Mesothelial cell of epicardium (in vitro differentiated cells): ENCODE measurements at regions not wholly inside any gene's neighbourhood (a gene's known extent, or its start where the extent isn't known, plus 50 kb on each side); places are given as distances from the start of the nearest gene placed in this dataset.

ENCODE experiments used
- DNase-seq, 2 experiments: peaks; one replicate each; pipeline ENCODE4 v3.0.0; 2021; ENCODE audit warnings: low spot score in 2 of 2; ENCODE audit not compliant: unreplicated experiment in 2 of 2
- H3K27ac Mint-ChIP-seq: 2 replicates; pipeline ENCODE4 v1.8.0; 2021; ENCODE audit warnings: mixed read lengths
- H3K27me3 Mint-ChIP-seq: 2 replicates; pipeline ENCODE4 v1.8.0; 2021; ENCODE audit warnings: low read depth, mixed read lengths
- H3K36me3 Mint-ChIP-seq: 2 replicates; pipeline ENCODE4 v1.8.0; 2021; ENCODE audit warnings: mixed read lengths
- H3K4me1 Mint-ChIP-seq: 2 replicates; pipeline ENCODE4 v1.8.0; 2021; ENCODE audit warnings: mixed read lengths
- H3K4me3 Mint-ChIP-seq: 2 replicates; pipeline ENCODE4 v1.8.0; 2021; ENCODE audit warnings: mild to moderate bottlenecking, moderate library complexity, mixed read lengths
- H3K9me3 Mint-ChIP-seq: 2 replicates; pipeline ENCODE4 v1.8.0; 2021; ENCODE audit warnings: mixed read lengths
- TF ChIP-seq, protein P1 (sequence below): fragments of 200-600 bp; sonication (generic); IDR thresholded peaks from one replicate; pipeline ENCODE4 v1.5.0; 2021; ENCODE audit warnings: antibody characterized with exemption; ENCODE audit not compliant: unreplicated experiment

DNA sequence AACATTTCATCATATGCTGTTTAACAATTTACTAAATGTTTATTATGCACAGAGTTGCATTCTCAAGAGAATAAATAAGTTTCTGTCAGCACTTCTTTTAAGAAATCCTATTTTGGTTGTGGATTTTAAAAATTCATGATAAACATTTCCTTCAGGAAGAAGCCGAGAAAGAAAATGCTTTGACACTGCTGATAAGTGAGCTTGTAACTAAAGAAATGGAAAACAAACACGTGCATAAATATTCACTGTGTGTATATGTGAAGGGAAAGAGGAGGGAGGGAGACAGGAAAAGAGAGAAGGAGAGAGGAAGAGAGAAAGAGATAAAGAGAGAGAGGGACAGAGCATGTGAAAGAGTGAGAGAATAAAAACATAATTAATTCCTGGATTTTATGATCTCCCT lies 1165.0 kb downstream of the DIAPH3 start:
- H3K9me3 Mint-ChIP-seq = peaks cover 12% of the 10 kb centered on the region

DNA sequence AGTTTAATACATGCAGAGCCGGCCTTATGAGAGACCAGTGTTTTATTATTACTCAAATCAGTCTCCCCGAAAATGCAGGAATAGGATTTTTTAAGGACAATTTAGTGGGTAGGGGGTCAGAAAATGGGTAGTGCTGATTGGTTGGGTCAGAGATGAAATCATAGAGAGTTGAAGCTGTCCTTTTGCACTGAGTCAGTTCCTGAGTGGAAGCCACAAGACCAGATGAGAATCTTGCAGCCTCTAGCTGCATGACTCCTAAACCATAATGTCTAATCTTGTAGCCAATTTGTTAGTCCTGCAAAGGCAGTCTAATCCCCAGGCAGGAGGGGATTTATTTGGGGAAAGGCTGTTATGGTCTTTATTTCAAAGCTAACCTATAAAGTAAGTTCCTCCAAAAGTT lies 1163.9 kb downstream of the DIAPH3 start:
- Mint-ChIP-seq H3K36me3 (no peaks in the 10 kb centered on the region), H3K27me3 (no peaks in the 10 kb centered on the region), H3K4me1 (peaks cover 13% of the 10 kb centered on the region), H3K9me3 (peaks cover 12% of the 10 kb centered on the region), H3K4me3 (no peak overlapping the region), H3K27ac (no peak overlapping the region)
- TF ChIP-seq, protein P1, sequence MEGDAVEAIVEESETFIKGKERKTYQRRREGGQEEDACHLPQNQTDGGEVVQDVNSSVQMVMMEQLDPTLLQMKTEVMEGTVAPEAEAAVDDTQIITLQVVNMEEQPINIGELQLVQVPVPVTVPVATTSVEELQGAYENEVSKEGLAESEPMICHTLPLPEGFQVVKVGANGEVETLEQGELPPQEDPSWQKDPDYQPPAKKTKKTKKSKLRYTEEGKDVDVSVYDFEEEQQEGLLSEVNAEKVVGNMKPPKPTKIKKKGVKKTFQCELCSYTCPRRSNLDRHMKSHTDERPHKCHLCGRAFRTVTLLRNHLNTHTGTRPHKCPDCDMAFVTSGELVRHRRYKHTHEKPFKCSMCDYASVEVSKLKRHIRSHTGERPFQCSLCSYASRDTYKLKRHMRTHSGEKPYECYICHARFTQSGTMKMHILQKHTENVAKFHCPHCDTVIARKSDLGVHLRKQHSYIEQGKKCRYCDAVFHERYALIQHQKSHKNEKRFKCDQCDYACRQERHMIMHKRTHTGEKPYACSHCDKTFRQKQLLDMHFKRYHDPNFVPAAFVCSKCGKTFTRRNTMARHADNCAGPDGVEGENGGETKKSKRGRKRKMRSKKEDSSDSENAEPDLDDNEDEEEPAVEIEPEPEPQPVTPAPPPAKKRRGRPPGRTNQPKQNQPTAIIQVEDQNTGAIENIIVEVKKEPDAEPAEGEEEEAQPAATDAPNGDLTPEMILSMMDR = no peak
- DNase-seq = no peak

More for the DNA sequence above, 1165.0 kb downstream of the DIAPH3 start:
- Mint-ChIP-seq H3K27me3 (no peaks in the 10 kb centered on the region), H3K4me3 (no peak overlapping the region), H3K4me1 (peaks cover 17% of the 10 kb centered on the region), H3K36me3 (no peaks in the 10 kb centered on the region), H3K27ac (no peak overlapping the region)
- no peak for DNase-seq
- TF ChIP-seq, protein P1 = no peak

DNA sequence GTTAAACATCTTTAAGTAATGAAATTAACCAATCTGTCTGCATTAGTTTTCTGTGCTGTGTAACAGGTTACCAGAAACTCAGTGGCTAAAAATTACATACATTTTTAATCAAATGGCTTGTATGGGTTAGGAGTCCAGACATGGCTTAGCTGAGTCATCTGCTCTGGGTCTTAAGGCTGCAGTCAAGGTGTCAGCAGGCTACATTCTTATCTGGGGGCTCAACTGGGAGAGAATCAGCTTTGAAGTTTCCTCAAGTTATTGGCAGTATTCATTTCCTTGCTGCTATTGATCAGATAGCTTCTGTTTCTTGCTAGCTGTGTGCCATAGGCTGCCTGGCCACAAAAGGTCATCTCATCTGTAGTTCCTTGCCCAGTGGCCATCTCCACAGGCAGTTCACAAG lies 1163.0 kb downstream of the DIAPH3 start:
- H3K4me1 Mint-ChIP-seq = peaks cover 13% of the 10 kb centered on the region
- no peak for DNase-seq
- H3K4me3 Mint-ChIP-seq = no peak overlapping the region
- peaks cover 12% of the 10 kb centered on the region for H3K9me3 Mint-ChIP-seq
- TF ChIP-seq, protein P1 = no peak
- H3K27me3 Mint-ChIP-seq = no peaks in the 10 kb centered on the region
- no peak overlapping the region for H3K27ac Mint-ChIP-seq
- no peaks in the 10 kb centered on the region for H3K36me3 Mint-ChIP-seq

DNA sequence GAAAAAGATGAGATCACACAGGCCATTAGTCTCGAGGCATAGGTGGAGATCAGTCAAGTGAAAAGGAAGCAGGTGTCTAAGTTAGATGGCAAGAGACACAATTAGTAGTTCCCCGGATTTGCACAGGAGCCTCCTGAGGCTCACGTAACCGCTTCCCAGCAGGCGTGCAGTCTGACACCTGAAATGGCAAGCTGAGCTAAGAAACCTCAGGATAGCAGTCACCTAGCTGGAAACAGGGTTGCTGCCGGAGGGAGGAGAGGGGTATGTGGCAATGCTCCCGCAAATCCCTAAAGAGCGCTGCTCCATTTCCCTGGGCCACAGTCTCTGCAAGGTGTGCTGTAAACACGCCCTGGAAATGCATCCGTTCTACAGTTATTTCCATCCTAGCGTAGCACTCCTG lies 1151.0 kb downstream of the DIAPH3 start:
- TF ChIP-seq, protein P1 = no peak
- Mint-ChIP-seq H3K36me3 (no peaks in the 10 kb centered on the region), H3K4me3 (no peak overlapping the region), H3K9me3 (no peaks in the 10 kb centered on the region), H3K27ac (no peak overlapping the region), H3K4me1 (peaks cover 4% of the 10 kb centered on the region), H3K27me3 (no peaks in the 10 kb centered on the region)
- no peak for DNase-seq

DNA sequence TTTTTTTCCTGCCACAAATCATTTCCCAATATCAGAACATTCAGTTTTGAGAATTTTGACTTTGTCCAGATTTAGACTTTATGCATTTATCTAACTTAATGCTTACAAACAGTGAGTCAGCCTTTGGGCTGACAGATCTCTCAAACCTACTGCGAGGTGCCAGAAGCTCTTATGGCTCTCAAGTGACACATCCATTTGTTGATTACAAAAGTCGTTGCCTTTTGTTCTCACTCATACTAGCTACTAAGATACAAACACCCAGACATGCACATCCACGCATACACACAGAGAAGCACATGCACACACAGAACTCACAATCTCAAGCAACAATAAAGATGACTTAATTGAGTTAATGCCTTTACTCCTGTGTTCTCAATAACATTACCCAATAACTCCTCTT lies 1147.5 kb downstream of the DIAPH3 start:
- no peak overlapping the region for H3K27ac Mint-ChIP-seq
- H3K27me3 Mint-ChIP-seq = no peaks in the 10 kb centered on the region
- peaks cover 5% of the 10 kb centered on the region for H3K9me3 Mint-ChIP-seq
- H3K36me3 Mint-ChIP-seq = no peaks in the 10 kb centered on the region
- H3K4me3 Mint-ChIP-seq = no peak overlapping the region
- peaks cover 4% of the 10 kb centered on the region for H3K4me1 Mint-ChIP-seq
- TF ChIP-seq, protein P1 = no peak
- no peak for DNase-seq

DNA sequence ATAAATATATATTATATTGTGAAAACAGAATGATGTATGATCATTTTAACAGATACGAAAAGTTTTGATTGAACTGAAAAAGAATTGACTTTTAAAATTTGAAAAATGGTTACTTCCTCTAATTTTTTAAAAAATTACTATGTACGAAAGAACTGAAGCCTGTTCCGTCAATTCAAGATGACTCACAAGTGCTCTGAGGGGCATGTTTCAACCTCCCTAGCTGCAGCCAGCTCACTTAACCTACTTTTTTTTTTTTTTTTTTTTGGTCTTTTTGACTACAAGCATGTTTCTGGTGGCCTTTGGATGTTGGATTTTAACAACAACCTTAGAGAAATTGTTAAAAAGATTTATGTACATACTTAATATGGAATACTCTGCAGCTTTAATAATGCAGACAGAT lies 1139.3 kb downstream of the DIAPH3 start:
- no peak overlapping the region for H3K27ac Mint-ChIP-seq
- no peaks in the 10 kb centered on the region for H3K36me3 Mint-ChIP-seq
- peaks cover 11% of the 10 kb centered on the region for H3K9me3 Mint-ChIP-seq
- no peak overlapping the region for H3K4me3 Mint-ChIP-seq
- no peak for DNase-seq
- H3K4me1 Mint-ChIP-seq = no peaks in the 10 kb centered on the region
- H3K27me3 Mint-ChIP-seq = no peaks in the 10 kb centered on the region
- TF ChIP-seq, protein P1 = no peak
